Ishikawa (cell line): ENCODE measurements at regions not wholly inside any gene's neighbourhood (a gene's known extent, or its start where the extent isn't known, plus 50 kb on each side); places are given as distances from the start of the nearest gene placed in this dataset.
"Not testable (repeated sequence)": the region's sequence is repeated elsewhere in the genome, so short reads cannot be mapped to it uniquely, and the experiment has no call there.

Experiments
- CREB1 ChIP-seq: IDR thresholded peaks from 2 replicates; pipeline ENCODE4 v1.6.1; 2012; ENCODE audit warnings: low read depth
- EGR1 ChIP-seq: IDR thresholded peaks from 2 replicates; pipeline ENCODE4 v1.6.1; 2012
- EP300 ChIP-seq: IDR thresholded peaks from 2 replicates; pipeline ENCODE4 v1.6.1; 2012; ENCODE audit warnings: borderline replicate concordance
- FOXM1 ChIP-seq: IDR thresholded peaks from 2 replicates; pipeline ENCODE4 v1.6.1; 2012; ENCODE audit warnings: low read depth, borderline replicate concordance
- RAD21 ChIP-seq: IDR thresholded peaks from 2 replicates; pipeline ENCODE4 v1.6.1; 2012; ENCODE audit warnings: low read depth
- TAF1 ChIP-seq: IDR thresholded peaks from 2 replicates; pipeline ENCODE4 v1.6.1; 2012; ENCODE audit warnings: low read depth, mild to moderate bottlenecking
- TCF12 ChIP-seq: IDR thresholded peaks from 2 replicates; pipeline ENCODE4 v1.6.1; 2012; ENCODE audit warnings: low read depth
- YY1 ChIP-seq: IDR thresholded peaks from 2 replicates; pipeline ENCODE4 v1.6.1; 2012; ENCODE audit warnings: low read depth
- ZBTB7A ChIP-seq: IDR thresholded peaks from 2 replicates; pipeline ENCODE4 v1.6.1; 2012; ENCODE audit warnings: low read depth
- TF ChIP-seq, protein P1 (sequence below): IDR thresholded peaks from 2 replicates; pipeline ENCODE4 v1.6.1; 2012
- TF ChIP-seq, protein P2 (sequence below): IDR thresholded peaks from 2 replicates; pipeline ENCODE4 v1.6.1; 2012; ENCODE audit warnings: low read depth, mild to moderate bottlenecking
- TF ChIP-seq, protein P3 (sequence below): IDR thresholded peaks from 2 replicates; pipeline ENCODE4 v1.6.1; 2012

DNA sequence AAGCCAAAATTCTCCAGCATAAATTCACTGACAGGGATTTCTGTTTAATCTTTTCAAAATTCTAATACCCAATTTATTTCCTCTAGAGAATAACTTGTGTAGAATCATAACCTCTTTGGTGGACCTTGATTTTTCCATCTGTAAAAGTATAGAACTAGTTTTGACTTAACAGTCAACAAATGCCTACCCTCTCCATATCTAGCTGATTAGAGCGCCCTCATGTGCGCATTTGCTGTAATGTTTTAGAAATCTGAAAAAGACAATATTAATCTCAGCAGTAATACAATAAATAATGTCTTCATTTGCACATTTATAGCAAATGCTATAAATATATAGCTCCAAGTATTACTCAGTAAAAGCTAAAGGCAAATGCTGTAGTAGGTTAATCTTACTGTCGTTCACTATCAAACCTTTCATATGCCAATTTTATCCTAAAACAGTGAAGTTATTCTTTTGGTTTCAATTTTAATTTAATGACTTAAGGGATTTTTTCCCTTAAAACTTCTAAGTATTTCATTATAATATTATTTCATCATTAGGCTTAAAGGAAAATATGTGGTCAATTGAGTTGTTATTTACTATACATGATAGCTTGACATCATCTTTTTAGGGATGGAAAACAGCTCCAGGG, 153.6 kb upstream of the EFCAB3 start:
- TF ChIP-seq, protein P1, sequence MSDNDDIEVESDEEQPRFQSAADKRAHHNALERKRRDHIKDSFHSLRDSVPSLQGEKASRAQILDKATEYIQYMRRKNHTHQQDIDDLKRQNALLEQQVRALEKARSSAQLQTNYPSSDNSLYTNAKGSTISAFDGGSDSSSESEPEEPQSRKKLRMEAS, result not testable (repeated sequence)
- not testable (repeated sequence) for TF ChIP-seq FOXM1, TAF1, CREB1, EP300, TCF12, EGR1, YY1, ZBTB7A
- TF ChIP-seq, protein P2, sequence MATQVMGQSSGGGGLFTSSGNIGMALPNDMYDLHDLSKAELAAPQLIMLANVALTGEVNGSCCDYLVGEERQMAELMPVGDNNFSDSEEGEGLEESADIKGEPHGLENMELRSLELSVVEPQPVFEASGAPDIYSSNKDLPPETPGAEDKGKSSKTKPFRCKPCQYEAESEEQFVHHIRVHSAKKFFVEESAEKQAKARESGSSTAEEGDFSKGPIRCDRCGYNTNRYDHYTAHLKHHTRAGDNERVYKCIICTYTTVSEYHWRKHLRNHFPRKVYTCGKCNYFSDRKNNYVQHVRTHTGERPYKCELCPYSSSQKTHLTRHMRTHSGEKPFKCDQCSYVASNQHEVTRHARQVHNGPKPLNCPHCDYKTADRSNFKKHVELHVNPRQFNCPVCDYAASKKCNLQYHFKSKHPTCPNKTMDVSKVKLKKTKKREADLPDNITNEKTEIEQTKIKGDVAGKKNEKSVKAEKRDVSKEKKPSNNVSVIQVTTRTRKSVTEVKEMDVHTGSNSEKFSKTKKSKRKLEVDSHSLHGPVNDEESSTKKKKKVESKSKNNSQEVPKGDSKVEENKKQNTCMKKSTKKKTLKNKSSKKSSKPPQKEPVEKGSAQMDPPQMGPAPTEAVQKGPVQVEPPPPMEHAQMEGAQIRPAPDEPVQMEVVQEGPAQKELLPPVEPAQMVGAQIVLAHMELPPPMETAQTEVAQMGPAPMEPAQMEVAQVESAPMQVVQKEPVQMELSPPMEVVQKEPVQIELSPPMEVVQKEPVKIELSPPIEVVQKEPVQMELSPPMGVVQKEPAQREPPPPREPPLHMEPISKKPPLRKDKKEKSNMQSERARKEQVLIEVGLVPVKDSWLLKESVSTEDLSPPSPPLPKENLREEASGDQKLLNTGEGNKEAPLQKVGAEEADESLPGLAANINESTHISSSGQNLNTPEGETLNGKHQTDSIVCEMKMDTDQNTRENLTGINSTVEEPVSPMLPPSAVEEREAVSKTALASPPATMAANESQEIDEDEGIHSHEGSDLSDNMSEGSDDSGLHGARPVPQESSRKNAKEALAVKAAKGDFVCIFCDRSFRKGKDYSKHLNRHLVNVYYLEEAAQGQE, result not testable (repeated sequence)
- TF ChIP-seq, protein P3, sequence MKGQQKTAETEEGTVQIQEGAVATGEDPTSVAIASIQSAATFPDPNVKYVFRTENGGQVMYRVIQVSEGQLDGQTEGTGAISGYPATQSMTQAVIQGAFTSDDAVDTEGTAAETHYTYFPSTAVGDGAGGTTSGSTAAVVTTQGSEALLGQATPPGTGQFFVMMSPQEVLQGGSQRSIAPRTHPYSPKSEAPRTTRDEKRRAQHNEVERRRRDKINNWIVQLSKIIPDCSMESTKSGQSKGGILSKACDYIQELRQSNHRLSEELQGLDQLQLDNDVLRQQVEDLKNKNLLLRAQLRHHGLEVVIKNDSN, result not testable (repeated sequence)
- peak; percentile 46 for TF ChIP-seq RAD21
